Panc1 (cell line): ENCODE measurements at regions not wholly inside any gene's neighbourhood (a gene's known extent, or its start where the extent isn't known, plus 50 kb on each side); places are given as distances from the start of the nearest gene placed in this dataset.

Experiments used
- POLR2AphosphoS5 ChIP-seq: IDR thresholded peaks from 2 replicates; pipeline ENCODE4 v1.6.1; 2012; ENCODE audit warnings: mild to moderate bottlenecking, low read depth, low read length, moderate library complexity
- SIN3A ChIP-seq: IDR thresholded peaks from 2 replicates; pipeline ENCODE4 v1.6.1; 2012; ENCODE audit warnings: low read depth, mild to moderate bottlenecking, low read length, moderate library complexity, borderline replicate concordance; ENCODE audit not compliant: insufficient read depth
- TCF7L2 ChIP-seq: IDR thresholded peaks from 2 replicates; pipeline ENCODE4 v1.6.1; 2011; ENCODE audit warnings: mild to moderate bottlenecking, low read depth, low read length, inconsistent platforms
- TF ChIP-seq, protein P1 (sequence below): fragments of 450-650 bp; IDR thresholded peaks from 2 replicates; pipeline ENCODE4 v1.5.1; 2017; ENCODE audit warnings: mild to moderate bottlenecking
- TF ChIP-seq, protein P2 (sequence below), 2 experiments: IDR thresholded peaks; 2 replicates each; pipeline ENCODE4 v1.6.1; 2011 to 2012; ENCODE audit warnings: low read depth in 2 of 2, control low read depth in 1 of 2, low read length in 1 of 2, mild to moderate bottlenecking in 1 of 2, moderate library complexity in 1 of 2; ENCODE audit not compliant: insufficient read depth in 1 of 2

DNA sequence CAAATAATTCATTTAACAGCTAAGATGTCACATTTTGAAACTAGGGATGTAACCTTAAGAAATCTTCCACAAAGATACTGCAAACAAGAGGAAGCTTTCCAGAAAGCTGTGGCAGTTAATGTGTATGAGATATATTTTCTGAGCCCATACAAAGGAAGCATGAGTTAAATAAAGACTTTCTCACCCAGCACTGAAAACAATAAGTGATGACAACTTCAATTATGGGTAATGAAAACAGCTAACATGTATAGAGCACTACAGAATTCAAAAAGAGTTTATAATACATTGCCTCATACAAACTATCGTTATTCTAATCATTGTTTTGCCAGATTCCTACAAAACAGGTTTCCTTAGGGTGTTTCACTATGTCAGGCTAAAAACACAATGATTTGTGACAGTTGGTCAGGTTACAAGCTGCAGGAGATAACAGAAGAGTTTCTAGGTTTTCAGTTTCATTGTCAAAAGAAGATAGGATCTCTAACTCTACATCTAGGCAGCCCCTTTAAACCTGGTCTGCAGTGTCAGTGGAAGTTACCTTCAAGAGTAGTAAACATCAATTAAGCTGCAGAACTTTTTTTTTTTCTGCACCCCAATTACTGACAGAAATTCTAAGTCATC, 618.1 kb upstream of the ADGRL3 start:
- TF ChIP-seq, protein P1, sequence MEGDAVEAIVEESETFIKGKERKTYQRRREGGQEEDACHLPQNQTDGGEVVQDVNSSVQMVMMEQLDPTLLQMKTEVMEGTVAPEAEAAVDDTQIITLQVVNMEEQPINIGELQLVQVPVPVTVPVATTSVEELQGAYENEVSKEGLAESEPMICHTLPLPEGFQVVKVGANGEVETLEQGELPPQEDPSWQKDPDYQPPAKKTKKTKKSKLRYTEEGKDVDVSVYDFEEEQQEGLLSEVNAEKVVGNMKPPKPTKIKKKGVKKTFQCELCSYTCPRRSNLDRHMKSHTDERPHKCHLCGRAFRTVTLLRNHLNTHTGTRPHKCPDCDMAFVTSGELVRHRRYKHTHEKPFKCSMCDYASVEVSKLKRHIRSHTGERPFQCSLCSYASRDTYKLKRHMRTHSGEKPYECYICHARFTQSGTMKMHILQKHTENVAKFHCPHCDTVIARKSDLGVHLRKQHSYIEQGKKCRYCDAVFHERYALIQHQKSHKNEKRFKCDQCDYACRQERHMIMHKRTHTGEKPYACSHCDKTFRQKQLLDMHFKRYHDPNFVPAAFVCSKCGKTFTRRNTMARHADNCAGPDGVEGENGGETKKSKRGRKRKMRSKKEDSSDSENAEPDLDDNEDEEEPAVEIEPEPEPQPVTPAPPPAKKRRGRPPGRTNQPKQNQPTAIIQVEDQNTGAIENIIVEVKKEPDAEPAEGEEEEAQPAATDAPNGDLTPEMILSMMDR: no peak
- TF ChIP-seq, protein P2, sequence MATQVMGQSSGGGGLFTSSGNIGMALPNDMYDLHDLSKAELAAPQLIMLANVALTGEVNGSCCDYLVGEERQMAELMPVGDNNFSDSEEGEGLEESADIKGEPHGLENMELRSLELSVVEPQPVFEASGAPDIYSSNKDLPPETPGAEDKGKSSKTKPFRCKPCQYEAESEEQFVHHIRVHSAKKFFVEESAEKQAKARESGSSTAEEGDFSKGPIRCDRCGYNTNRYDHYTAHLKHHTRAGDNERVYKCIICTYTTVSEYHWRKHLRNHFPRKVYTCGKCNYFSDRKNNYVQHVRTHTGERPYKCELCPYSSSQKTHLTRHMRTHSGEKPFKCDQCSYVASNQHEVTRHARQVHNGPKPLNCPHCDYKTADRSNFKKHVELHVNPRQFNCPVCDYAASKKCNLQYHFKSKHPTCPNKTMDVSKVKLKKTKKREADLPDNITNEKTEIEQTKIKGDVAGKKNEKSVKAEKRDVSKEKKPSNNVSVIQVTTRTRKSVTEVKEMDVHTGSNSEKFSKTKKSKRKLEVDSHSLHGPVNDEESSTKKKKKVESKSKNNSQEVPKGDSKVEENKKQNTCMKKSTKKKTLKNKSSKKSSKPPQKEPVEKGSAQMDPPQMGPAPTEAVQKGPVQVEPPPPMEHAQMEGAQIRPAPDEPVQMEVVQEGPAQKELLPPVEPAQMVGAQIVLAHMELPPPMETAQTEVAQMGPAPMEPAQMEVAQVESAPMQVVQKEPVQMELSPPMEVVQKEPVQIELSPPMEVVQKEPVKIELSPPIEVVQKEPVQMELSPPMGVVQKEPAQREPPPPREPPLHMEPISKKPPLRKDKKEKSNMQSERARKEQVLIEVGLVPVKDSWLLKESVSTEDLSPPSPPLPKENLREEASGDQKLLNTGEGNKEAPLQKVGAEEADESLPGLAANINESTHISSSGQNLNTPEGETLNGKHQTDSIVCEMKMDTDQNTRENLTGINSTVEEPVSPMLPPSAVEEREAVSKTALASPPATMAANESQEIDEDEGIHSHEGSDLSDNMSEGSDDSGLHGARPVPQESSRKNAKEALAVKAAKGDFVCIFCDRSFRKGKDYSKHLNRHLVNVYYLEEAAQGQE (IDR thresholded peaks at IDR 0.05; ENCODE audit: insufficient read depth in 1 of 2, low read depth in 2 of 2, low read length in 1 of 2): no peak
- no peak for TF ChIP-seq POLR2AphosphoS5
- TF ChIP-seq SIN3A: no peak
- no peak for TF ChIP-seq TCF7L2
